ENCODE measurements at regions not wholly inside any gene's neighbourhood (a gene's known extent, or its start where the extent isn't known, plus 50 kb on each side); places are given as distances from the start of the nearest gene placed in this dataset.

- DNase-seq (ENCODE audit: low spot score), result no peak
- no peak for TF ChIP-seq CTCF (IDR thresholded peaks at IDR 0.05; ENCODE audit: extremely low read depth, missing control alignments)
Observed at GRCh38 chr2:120904379-120904778, 168.7 kb downstream of the GLI2 start.

GRCh38 chr2:120904830-120905234 lies 169.2 kb downstream of the GLI2 start:
- TF ChIP-seq CTCF (IDR thresholded peaks at IDR 0.05; ENCODE audit: extremely low read depth, missing control alignments), result no peak
- no peak for DNase-seq (ENCODE audit: low spot score)

GRCh38 chr2:120905298-120905697 lies 169.6 kb downstream of the GLI2 start:
- TF ChIP-seq CTCF (IDR thresholded peaks at IDR 0.05; ENCODE audit: extremely low read depth, missing control alignments), result no peak
- no peak for DNase-seq (ENCODE audit: low spot score)

GRCh38 chr2:120905824-120906571 lies 170.3 kb downstream of the GLI2 start:
- TF ChIP-seq CTCF (IDR thresholded peaks at IDR 0.05; ENCODE audit: extremely low read depth, missing control alignments), result no peak

GRCh38 chr2:120906914-120907313 lies 171.2 kb downstream of the GLI2 start:
- no peak for TF ChIP-seq CTCF (IDR thresholded peaks at IDR 0.05; ENCODE audit: extremely low read depth, missing control alignments)
- no peak for DNase-seq (ENCODE audit: low spot score)

More at GRCh38 chr2:120905824-120906571, 170.3 kb downstream of the GLI2 start:
- DNase-seq (ENCODE audit: low spot score), result no peak

GRCh38 chr2:120907822-120908221 lies 172.2 kb downstream of the GLI2 start:
- no peak for TF ChIP-seq CTCF (IDR thresholded peaks at IDR 0.05; ENCODE audit: extremely low read depth, missing control alignments)
- DNase-seq (ENCODE audit: low spot score), result no peak

GRCh38 chr2:120908314-120908975 lies 172.8 kb downstream of the GLI2 start:
- no peak for DNase-seq (ENCODE audit: low spot score)
- TF ChIP-seq CTCF (IDR thresholded peaks at IDR 0.05; ENCODE audit: extremely low read depth, missing control alignments), result no peak

All from GM20000 (cell line).